Central memory CD8-positive, alpha-beta T cell (primary cell): ENCODE measurements at regions not wholly inside any gene's neighbourhood (a gene's known extent, or its start where the extent isn't known, plus 50 kb on each side); places are given as distances from the start of the nearest gene placed in this dataset.
"Not testable (repeated sequence)": the region's sequence is repeated elsewhere in the genome, so short reads cannot be mapped to it uniquely, and the experiment has no call there.

ENCODE experiments used
- ATAC-seq: fragments of 150-1000 bp; cut with Tn5 transposase; replicated peaks from 2 replicates; pipeline ENCODE4 v1.10.0; 2022; ENCODE audit warnings: mild to moderate bottlenecking, moderate FRiP score, moderate number of reproducible peaks; ENCODE audit not compliant: poor library complexity, severe bottlenecking; ENCODE audit errors: extremely low read depth
- DNase-seq, 2 donors: peaks; one replicate each; pipeline ENCODE4 v3.0.0; 2021; ENCODE audit warnings: low spot score in 2 of 2
- H3K27ac Mint-ChIP-seq: one replicate; pipeline ENCODE4 v1.8.0; 2022; ENCODE audit warnings: low read depth, mild to moderate bottlenecking, moderate library complexity, mixed read lengths
- H3K27me3 Mint-ChIP-seq: one replicate; pipeline ENCODE4 v1.8.0; 2022; ENCODE audit warnings: mixed read lengths
- H3K36me3 Mint-ChIP-seq: one replicate; pipeline ENCODE4 v1.8.0; 2022; ENCODE audit warnings: mild to moderate bottlenecking, moderate library complexity, mixed read lengths; ENCODE audit not compliant: insufficient read depth
- H3K4me1 Mint-ChIP-seq: one replicate; pipeline ENCODE4 v1.8.0; 2022; ENCODE audit warnings: mixed read lengths
- H3K4me3 Mint-ChIP-seq: one replicate; pipeline ENCODE4 v1.8.0; 2022; ENCODE audit warnings: mild to moderate bottlenecking, moderate library complexity, mixed read lengths
- H3K9me3 Mint-ChIP-seq: one replicate; pipeline ENCODE4 v1.8.0; 2022; ENCODE audit warnings: mixed read lengths

DNA sequence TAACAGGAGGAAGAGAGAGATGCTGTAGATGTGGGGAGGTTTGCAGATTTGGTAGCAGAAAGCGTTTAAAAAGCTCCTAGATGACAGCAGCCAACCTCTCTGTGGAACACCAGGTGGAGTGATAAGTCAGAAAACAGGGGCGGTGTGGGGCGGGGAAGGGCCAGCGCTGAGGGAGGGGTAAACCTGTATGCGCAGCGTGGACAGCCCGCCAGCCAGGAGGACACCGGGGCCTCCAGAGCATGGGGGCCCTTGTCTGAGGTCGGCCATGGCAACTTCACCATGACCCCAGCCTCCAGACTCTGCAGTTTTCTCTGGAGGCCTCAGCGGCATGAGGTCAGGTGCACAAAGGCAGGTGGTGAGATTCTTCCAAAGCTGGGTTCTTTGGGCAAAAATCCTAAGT, 423.7 kb downstream of the BRD1 start:
- H3K27ac Mint-ChIP-seq = no peak overlapping the region
- no peak for ATAC-seq

DNA sequence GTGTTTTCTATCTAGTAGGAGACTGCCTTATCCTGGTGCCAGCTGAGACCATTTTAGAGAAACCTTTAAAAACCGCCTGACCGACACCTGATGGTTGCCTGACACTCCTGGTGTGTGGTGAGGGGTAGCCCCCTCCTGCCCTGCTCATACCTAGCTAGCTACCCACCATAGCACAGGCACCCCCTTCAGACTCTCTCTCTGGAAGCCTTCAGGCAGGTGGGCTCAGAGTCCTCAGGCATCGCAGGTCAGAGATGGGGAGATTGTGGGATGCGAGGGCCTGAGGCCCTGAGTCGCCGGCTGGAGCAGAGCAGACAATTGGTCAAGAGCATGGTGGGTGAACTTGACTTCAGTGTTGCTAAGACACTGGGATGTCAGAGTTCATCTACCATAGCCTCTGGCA, 424.6 kb downstream of the BRD1 start:
- no peak for DNase-seq
- ATAC-seq = no peak
- H3K4me1 Mint-ChIP-seq = no peaks in the 10 kb centered on the region
- H3K27ac Mint-ChIP-seq = no peak overlapping the region
- no peaks in the 10 kb centered on the region for H3K36me3 Mint-ChIP-seq
- no peak overlapping the region for H3K4me3 Mint-ChIP-seq
- H3K9me3 Mint-ChIP-seq = no peaks in the 10 kb centered on the region
- H3K27me3 Mint-ChIP-seq = peaks cover 32% of the 10 kb centered on the region

More for the DNA sequence above, 423.7 kb downstream of the BRD1 start:
- Mint-ChIP-seq H3K27me3 (peaks cover 35% of the 10 kb centered on the region), H3K36me3 (no peaks in the 10 kb centered on the region), H3K9me3 (no peaks in the 10 kb centered on the region), H3K4me1 (no peaks in the 10 kb centered on the region), H3K4me3 (no peak overlapping the region)
- no peak for DNase-seq

GRCh38 chr22:49402169-49402568, 425.5 kb downstream of the BRD1 start:
- ATAC-seq (no peak), DNase-seq (no peak)
- Mint-ChIP-seq H3K9me3 (no peaks in the 10 kb centered on the region), H3K36me3 (no peaks in the 10 kb centered on the region), H3K4me1 (no peaks in the 10 kb centered on the region), H3K4me3 (no peak overlapping the region), H3K27me3 (peaks cover 26% of the 10 kb centered on the region), H3K27ac (no peak overlapping the region)

GRCh38 chr22:49400941-49401598, 426.6 kb downstream of the BRD1 start:
- Mint-ChIP-seq H3K27ac (no peak overlapping the region), H3K27me3 (peaks cover 16% of the 10 kb centered on the region), H3K9me3 (no peaks in the 10 kb centered on the region), H3K36me3 (no peaks in the 10 kb centered on the region), H3K4me1 (no peaks in the 10 kb centered on the region), H3K4me3 (no peak overlapping the region)
- ATAC-seq (no peak), DNase-seq (no peak)

- DNase-seq (no peak), ATAC-seq (no peak)
- Mint-ChIP-seq H3K27me3 (peaks cover 11% of the 10 kb centered on the region), H3K4me3 (no peak overlapping the region), H3K27ac (no peak overlapping the region), H3K36me3 (no peaks in the 10 kb centered on the region), H3K4me1 (no peaks in the 10 kb centered on the region), H3K9me3 (no peaks in the 10 kb centered on the region)
Measured at GRCh38 chr22:49400136-49400940, 427.3 kb downstream of the BRD1 start.

- Mint-ChIP-seq H3K4me3 (no peak overlapping the region), H3K36me3 (no peaks in the 10 kb centered on the region), H3K27me3 (peaks cover 8% of the 10 kb centered on the region), H3K9me3 (peaks cover 6% of the 10 kb centered on the region), H3K27ac (no peak overlapping the region), H3K4me1 (no peaks in the 10 kb centered on the region)
- no peak for ATAC-seq
- DNase-seq = no peak
Measured at GRCh38 chr22:49398646-49399045, 429.0 kb downstream of the BRD1 start.

DNA sequence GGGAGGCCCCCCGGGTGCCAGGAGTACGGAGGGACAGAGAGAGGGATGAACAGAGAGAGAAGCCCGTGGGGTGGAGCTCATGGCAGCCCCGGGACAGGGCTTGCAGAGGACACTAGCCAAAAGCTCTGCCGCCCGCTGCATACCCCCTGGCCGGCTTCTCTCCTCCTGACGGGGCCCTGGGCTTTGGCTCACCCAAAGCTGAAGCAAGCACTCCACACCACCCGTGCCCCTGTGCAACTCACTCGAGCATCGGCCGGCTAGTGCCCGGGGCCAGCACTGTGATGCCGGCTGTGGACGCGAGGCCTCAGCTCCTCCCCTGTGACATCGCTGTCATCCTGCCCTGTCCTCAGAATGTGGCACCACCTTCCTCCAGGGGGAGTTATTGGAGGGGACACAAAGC, 429.6 kb downstream of the BRD1 start:
- no peak overlapping the region for H3K4me3 Mint-ChIP-seq
- ATAC-seq (no peak), DNase-seq (no peak)
- peaks cover 6% of the 10 kb centered on the region for H3K9me3 Mint-ChIP-seq
- no peaks in the 10 kb centered on the region for H3K4me1 Mint-ChIP-seq
- peaks cover 9% of the 10 kb centered on the region for H3K27me3 Mint-ChIP-seq
- no peaks in the 10 kb centered on the region for H3K36me3 Mint-ChIP-seq
- no peak overlapping the region for H3K27ac Mint-ChIP-seq

DNA sequence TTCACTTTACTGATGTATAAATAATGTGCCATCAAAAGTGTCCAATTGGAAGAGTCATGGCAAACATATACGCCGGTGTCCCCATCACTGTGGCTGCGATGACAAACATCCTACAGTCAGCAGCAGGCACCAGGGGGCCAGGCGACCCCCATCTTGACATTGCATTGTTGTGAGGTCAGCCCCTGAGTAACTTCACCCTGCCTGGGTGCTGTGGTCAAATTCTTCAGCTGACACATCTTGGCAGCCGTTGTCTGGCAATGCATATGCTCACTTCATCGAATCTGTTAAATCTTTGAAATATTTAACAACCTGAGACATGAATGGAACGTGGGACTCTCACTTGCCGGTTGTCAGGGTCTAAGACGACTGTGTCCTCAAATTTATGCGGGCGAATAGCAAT, 430.9 kb downstream of the BRD1 start:
- Mint-ChIP-seq H3K27ac (no peak overlapping the region), H3K4me3 (no peak overlapping the region), H3K9me3 (peaks cover 6% of the 10 kb centered on the region), H3K36me3 (no peaks in the 10 kb centered on the region), H3K27me3 (peaks cover 22% of the 10 kb centered on the region), H3K4me1 (no peaks in the 10 kb centered on the region)
- DNase-seq (no peak), ATAC-seq (no peak)

DNA sequence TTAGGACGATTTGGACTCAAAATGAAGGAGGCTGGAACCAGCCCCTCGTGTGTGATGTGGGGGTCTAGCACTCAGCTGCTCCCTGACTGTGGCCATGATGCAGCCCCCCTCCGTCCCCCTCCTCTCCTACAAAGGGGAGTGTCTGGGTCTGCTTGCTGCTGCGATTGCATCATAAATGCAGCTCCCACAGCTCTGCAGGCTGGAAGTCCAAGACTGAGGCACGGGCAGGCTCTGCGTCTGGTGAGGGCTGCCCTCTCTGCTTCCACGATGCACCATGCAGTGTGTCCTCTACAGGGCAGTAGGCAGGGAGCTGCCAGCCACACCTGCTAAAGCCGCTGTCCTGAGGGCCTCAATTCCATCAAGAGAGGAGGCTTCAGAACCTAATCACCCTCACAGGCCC, 432.1 kb downstream of the BRD1 start:
- DNase-seq = no peak
- Mint-ChIP-seq H3K9me3 (peaks cover 6% of the 10 kb centered on the region), H3K4me3 (no peak overlapping the region), H3K4me1 (no peaks in the 10 kb centered on the region), H3K36me3 (no peaks in the 10 kb centered on the region), H3K27ac (no peak overlapping the region), H3K27me3 (peaks cover 34% of the 10 kb centered on the region)
- ATAC-seq = no peak

- H3K4me3 Mint-ChIP-seq, DNase-seq, H3K9me3 Mint-ChIP-seq, H3K4me1 Mint-ChIP-seq, ATAC-seq, H3K27ac Mint-ChIP-seq, H3K36me3 Mint-ChIP-seq: not testable (repeated sequence)
- H3K27me3 Mint-ChIP-seq = peaks cover 40% of the 10 kb centered on the region
Measured at GRCh38 chr22:49395062-49395461, 432.6 kb downstream of the BRD1 start.

DNA sequence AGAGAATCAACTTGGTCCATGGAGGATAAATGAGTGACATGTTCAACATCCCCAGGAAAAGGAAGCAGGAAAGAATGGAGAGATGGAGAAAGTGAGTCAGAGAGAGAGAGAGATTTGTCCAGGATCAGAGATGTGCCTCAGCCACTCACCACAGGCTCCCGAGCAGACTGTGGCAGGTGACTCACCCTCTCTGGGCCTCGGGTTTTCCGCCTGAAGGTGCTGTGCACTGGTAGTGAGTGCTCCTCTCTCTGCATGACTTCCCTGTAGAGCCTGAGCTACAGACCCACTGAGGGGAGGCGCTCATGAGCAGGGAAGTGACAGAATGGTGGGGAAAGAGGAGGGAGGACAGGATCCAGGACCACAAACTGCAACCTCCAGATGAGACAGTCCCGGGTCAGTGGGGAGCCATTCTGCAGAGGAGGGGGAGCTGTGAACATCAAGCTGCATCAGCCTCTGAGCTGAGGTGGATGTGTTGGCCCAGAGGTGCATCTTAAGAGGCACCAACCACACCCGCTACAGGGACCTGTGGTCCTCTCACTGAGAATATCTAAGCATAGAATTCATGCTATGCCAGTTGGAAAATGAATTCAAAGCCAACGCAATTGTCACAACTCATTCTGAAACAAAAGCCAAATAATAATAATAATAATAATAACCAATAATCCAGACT, 433.4 kb downstream of the BRD1 start:
- ATAC-seq (no peak), DNase-seq (no peak)
- peaks cover 48% of the 10 kb centered on the region for H3K27me3 Mint-ChIP-seq
- no peak overlapping the region for H3K27ac Mint-ChIP-seq
- no peak overlapping the region for H3K4me3 Mint-ChIP-seq
- no peaks in the 10 kb centered on the region for H3K36me3 Mint-ChIP-seq
- no peaks in the 10 kb centered on the region for H3K4me1 Mint-ChIP-seq
- H3K9me3 Mint-ChIP-seq = peaks cover 6% of the 10 kb centered on the region

- Mint-ChIP-seq H3K4me3 (no peak overlapping the region), H3K4me1 (no peaks in the 10 kb centered on the region), H3K27ac (no peak overlapping the region), H3K36me3 (no peaks in the 10 kb centered on the region), H3K27me3 (peaks cover 48% of the 10 kb centered on the region), H3K9me3 (peaks cover 6% of the 10 kb centered on the region)
- ATAC-seq (no peak), DNase-seq (no peak)
Measured at GRCh38 chr22:49393526-49393925, 434.1 kb downstream of the BRD1 start.
